BLaER1 treated with 17β-estradiol and CSF1 and Interleukin-3, amounts not matched to agents 10 nM and 100 nM (cell line): ENCODE measurements at regions not wholly inside any gene's neighbourhood (a gene's known extent, or its start where the extent isn't known, plus 50 kb on each side); places are given as distances from the start of the nearest gene placed in this dataset.

Experiments
- H3K27ac ChIP-seq, 11 experiments: shearing (Covaris generic); formaldehyde crosslinking; 2 replicates each; pipeline ENCODE4 v1.8.1; 2022
- H3K27me3 ChIP-seq, 11 experiments: shearing (Covaris generic); formaldehyde crosslinking; 2 replicates each; pipeline ENCODE4 v1.8.1; 2022
- H3K36me3 ChIP-seq, 11 experiments: shearing (Covaris generic); formaldehyde crosslinking; 2 replicates each; pipeline ENCODE4 v1.8.1; 2022
- H3K4me1 ChIP-seq, 10 experiments: shearing (Covaris generic); formaldehyde crosslinking; 2 replicates each; pipeline ENCODE4 v1.8.1; 2022
- H3K4me2 ChIP-seq, 11 experiments: shearing (Covaris generic); formaldehyde crosslinking; 2 replicates each; pipeline ENCODE4 v1.8.1; 2022
- H3K4me3 ChIP-seq, 10 experiments: shearing (Covaris generic); formaldehyde crosslinking; 2 replicates each; pipeline ENCODE4 v1.8.1; 2022
- H3K9ac ChIP-seq, 11 experiments: shearing (Covaris generic); formaldehyde crosslinking; 2 replicates each; pipeline ENCODE4 v1.8.1; 2022
- H3K9me3 ChIP-seq, 11 experiments: shearing (Covaris generic); formaldehyde crosslinking; replicated peaks in 1 of 11; 2 replicates each; pipeline ENCODE4 v1.8.1; 2022
- H4K20me1 ChIP-seq, 11 experiments: shearing (Covaris generic); formaldehyde crosslinking; 2 replicates each; pipeline ENCODE4 v1.8.1; 2022
- Cebpa-rat ChIP-seq, 11 experiments: shearing (Covaris generic); IDR thresholded peaks; 2 replicates each; pipeline ENCODE4 v1.8.1; 2022

- Histone ChIP-seq H3K9me3 (peaks cover 0 to 8% (median 0%) of the 10 kb centered on the region in 11 experiments; a peak in 3 of 22 replicates), H4K20me1 (no peaks in the 10 kb centered on the region; a peak in 1 of 22 replicates), H3K4me1 (no peaks in the 10 kb centered on the region), H3K4me3 (no peak overlapping the region), H3K36me3 (no peaks in the 10 kb centered on the region), H3K9ac (no peak overlapping the region), H3K27ac (no peak overlapping the region), H3K4me2 (no peak overlapping the region), H3K27me3 (no peaks in the 10 kb centered on the region)
- TF ChIP-seq Cebpa-rat (IDR thresholded peaks at IDR 0.05) = no peak
Measured at GRCh38 chr1:37265786-37266667, 208.4 kb upstream of the ZC3H12A start.

DNA sequence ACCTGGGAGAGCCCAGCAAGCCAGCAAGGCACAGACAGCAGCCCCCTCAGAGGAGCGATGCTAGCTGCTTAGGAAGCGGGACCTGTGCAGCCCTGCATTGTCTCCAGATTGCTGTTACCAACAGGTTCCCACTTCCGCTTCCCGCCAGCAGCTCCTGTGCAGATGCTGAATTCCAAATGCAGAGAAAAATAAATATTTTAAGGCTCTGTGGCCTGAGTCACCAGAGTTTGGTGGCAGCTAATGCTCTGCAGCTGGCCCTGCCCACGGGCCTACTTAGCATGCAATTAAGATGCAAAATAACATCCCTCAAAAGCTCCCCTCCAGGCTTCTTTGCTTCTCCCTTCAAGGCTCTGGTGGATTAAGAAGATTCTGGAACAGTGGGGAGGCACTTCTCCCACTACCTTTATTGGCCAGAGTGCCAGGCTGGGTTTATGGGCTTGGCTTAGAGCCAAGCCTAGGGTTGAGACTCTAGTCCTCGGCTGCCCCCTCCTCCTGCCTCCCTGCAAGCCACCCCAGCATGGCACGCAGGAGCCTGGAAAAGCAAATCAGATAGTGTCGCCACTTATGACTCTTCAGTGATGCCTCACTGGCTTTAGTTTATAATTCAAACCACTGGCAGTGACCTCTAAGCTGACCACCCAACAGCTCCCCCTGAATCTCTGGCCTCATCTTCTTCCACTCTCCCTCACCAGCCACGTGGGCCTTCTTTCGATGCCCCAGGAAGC is 207.1 kb upstream of the ZC3H12A start:
- Histone ChIP-seq H3K9me3 (peaks cover 0 to 8% (median 0%) of the 10 kb centered on the region in 11 experiments; a peak in 3 of 22 replicates), H4K20me1 (no peaks in the 10 kb centered on the region; a peak in 2 of 22 replicates), H3K27ac (no peak overlapping the region), H3K4me2 (no peak overlapping the region), H3K4me1 (no peaks in the 10 kb centered on the region), H3K4me3 (no peak overlapping the region), H3K9ac (no peak overlapping the region), H3K27me3 (no peaks in the 10 kb centered on the region), H3K36me3 (no peaks in the 10 kb centered on the region)
- TF ChIP-seq Cebpa-rat (IDR thresholded peaks at IDR 0.05) = no peak

- no peak for TF ChIP-seq Cebpa-rat (IDR thresholded peaks at IDR 0.05)
- Histone ChIP-seq H3K4me2 (no peak overlapping the region), H3K4me3 (no peak overlapping the region), H3K9ac (no peak overlapping the region), H3K27ac (no peak overlapping the region), H3K9me3 (no peaks in the 10 kb centered on the region), H4K20me1 (no peaks in the 10 kb centered on the region; a peak in 2 of 22 replicates), H3K4me1 (no peaks in the 10 kb centered on the region), H3K27me3 (no peaks in the 10 kb centered on the region), H3K36me3 (no peaks in the 10 kb centered on the region)
Measured at GRCh38 chr1:37270639-37271038, 203.7 kb upstream of the ZC3H12A start.

- no peaks in the 10 kb centered on the region for H3K36me3 ChIP-seq
- TF ChIP-seq Cebpa-rat (IDR thresholded peaks at IDR 0.05) = no peak
- no peaks in the 10 kb centered on the region for H3K9me3 ChIP-seq
- no peaks in the 10 kb centered on the region for H3K27me3 ChIP-seq
- H4K20me1 ChIP-seq = no peaks in the 10 kb centered on the region; a peak in 1 of 22 replicates
- H3K4me3 ChIP-seq = no peak overlapping the region
- H3K27ac ChIP-seq = no peak overlapping the region
- H3K4me1 ChIP-seq = no peaks in the 10 kb centered on the region
- no peak overlapping the region for H3K4me2 ChIP-seq
- H3K9ac ChIP-seq = no peak overlapping the region
Measured at GRCh38 chr1:37272626-37273025, 201.8 kb upstream of the ZC3H12A start.

GRCh38 chr1:37274486-37274885 is 199.9 kb upstream of the ZC3H12A start:
- Histone ChIP-seq H3K36me3 (no peaks in the 10 kb centered on the region), H4K20me1 (no peaks in the 10 kb centered on the region; a peak in 1 of 22 replicates), H3K27me3 (no peaks in the 10 kb centered on the region), H3K4me1 (no peaks in the 10 kb centered on the region), H3K4me2 (no peak overlapping the region), H3K4me3 (no peak overlapping the region), H3K27ac (no peak overlapping the region), H3K9ac (no peak overlapping the region), H3K9me3 (peaks cover 0 to 2% (median 0%) of the 10 kb centered on the region in 11 experiments; a peak in 7 of 22 replicates)
- TF ChIP-seq Cebpa-rat (IDR thresholded peaks at IDR 0.05) = no peak

GRCh38 chr1:37274938-37275631 is 199.3 kb upstream of the ZC3H12A start:
- TF ChIP-seq Cebpa-rat (IDR thresholded peaks at IDR 0.05) = no peak
- no peak overlapping the region for H3K27ac ChIP-seq
- H3K9me3 ChIP-seq = peaks cover 3 to 8% (median 4%) of the 10 kb centered on the region in 11 experiments; a peak in 21 of 22 replicates
- no peaks in the 10 kb centered on the region for H3K36me3 ChIP-seq
- no peaks in the 10 kb centered on the region; a peak in 1 of 22 replicates for H4K20me1 ChIP-seq
- H3K27me3 ChIP-seq = no peaks in the 10 kb centered on the region
- H3K4me1 ChIP-seq = no peaks in the 10 kb centered on the region
- H3K9ac ChIP-seq = no peak overlapping the region
- H3K4me3 ChIP-seq = no peak overlapping the region
- no peak overlapping the region for H3K4me2 ChIP-seq

- no peak overlapping the region for H3K27ac ChIP-seq
- no peaks in the 10 kb centered on the region for H3K4me1 ChIP-seq
- H3K9ac ChIP-seq = no peak overlapping the region
- H3K4me2 ChIP-seq = no peak overlapping the region
- H3K9me3 ChIP-seq = peaks cover 8 to 18% (median 13%) of the 10 kb centered on the region in 11 experiments
- no peaks in the 10 kb centered on the region for H3K27me3 ChIP-seq
- no peaks in the 10 kb centered on the region for H3K36me3 ChIP-seq
- no peak overlapping the region for H3K4me3 ChIP-seq
- no peaks in the 10 kb centered on the region; a peak in 1 of 22 replicates for H4K20me1 ChIP-seq
- TF ChIP-seq Cebpa-rat (IDR thresholded peaks at IDR 0.05) = no peak
Measured at GRCh38 chr1:37277366-37277765, 197.0 kb upstream of the ZC3H12A start.

DNA sequence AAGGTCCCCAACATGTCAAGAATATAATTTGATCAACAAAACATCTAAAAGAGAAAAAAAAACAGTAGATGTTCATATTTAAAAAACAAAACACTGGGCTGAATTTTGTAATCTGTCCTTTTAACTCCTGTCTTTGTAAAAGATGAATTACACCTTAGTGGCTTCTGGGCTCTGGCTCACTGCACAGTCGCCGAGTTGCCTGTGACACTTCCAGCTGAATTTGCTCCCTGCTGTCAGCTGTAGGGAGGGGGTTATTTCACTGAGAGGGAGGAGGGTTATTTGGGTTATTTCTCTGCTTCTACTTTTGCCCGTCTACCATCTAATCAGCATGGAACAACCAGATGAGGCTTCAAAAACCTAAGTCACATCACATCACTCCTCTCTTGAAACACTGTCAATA is 193.0 kb upstream of the ZC3H12A start:
- Histone ChIP-seq H4K20me1 (no peaks in the 10 kb centered on the region), H3K4me3 (no peak overlapping the region), H3K27me3 (no peaks in the 10 kb centered on the region), H3K27ac (no peak overlapping the region), H3K9ac (no peak overlapping the region), H3K4me2 (no peak overlapping the region), H3K9me3 (peaks cover 9 to 24% (median 16%) of the 10 kb centered on the region in 11 experiments), H3K4me1 (no peaks in the 10 kb centered on the region), H3K36me3 (no peaks in the 10 kb centered on the region)
- no peak for TF ChIP-seq Cebpa-rat (IDR thresholded peaks at IDR 0.05)

DNA sequence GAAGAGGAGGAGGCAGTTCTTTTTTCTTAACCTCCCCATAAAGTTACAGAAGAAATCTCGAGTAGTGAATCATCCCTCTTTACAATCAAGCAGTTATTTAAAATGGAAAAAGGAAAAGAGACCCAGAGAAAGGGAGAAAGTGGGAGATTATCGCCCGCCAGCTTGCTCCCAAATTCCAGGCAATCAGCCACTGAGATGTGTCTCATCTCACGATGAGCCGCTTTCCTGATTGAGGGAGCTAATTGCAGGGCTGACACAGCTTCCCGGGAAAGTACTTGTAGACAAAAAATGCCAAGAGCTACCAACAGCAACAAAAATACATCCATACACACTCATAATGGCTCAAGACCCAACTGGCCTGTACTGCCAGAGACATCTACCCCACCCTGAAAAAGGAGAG is 191.6 kb upstream of the ZC3H12A start:
- no peaks in the 10 kb centered on the region for H4K20me1 ChIP-seq
- TF ChIP-seq Cebpa-rat (IDR thresholded peaks at IDR 0.05) = no peak
- no peak overlapping the region for H3K9ac ChIP-seq
- no peak overlapping the region for H3K27ac ChIP-seq
- no peaks in the 10 kb centered on the region for H3K36me3 ChIP-seq
- H3K27me3 ChIP-seq = no peaks in the 10 kb centered on the region
- no peaks in the 10 kb centered on the region for H3K4me1 ChIP-seq
- no peak overlapping the region for H3K4me3 ChIP-seq
- H3K9me3 ChIP-seq = peaks cover 13 to 32% (median 24%) of the 10 kb centered on the region in 11 experiments
- no peak overlapping the region for H3K4me2 ChIP-seq
